ENCODE measurements at regions not wholly inside any gene's neighbourhood (a gene's known extent, or its start where the extent isn't known, plus 50 kb on each side); places are given as distances from the start of the nearest gene placed in this dataset.

DNA sequence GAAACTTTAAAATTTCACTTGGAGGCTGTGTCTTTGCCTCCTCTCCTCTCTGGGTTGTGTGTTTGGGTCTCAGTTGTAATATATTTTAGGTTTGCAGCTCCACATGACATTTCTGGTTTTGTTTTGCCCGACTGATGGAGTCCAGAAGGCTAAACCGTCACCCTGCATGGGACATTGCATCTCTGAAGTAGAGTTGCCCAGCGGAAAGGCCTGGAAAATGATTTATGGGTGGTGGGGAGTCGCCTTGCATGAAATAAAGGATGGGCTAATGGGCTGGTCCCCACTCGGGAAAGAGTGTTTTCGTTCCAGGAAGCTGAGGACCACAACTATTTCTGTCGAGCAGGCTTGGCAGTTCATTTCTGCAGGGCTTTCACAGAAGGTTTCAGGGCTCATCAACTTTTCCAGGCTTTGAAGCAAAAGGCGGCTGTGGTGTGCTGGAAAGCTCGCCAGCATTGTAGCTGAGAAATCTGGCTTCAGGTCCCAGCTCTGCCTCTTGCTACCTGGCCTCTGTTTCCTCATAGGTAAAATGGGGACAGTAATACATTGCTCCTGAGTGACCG lies 74.8 kb upstream of the GSC start:
- TF ChIP-seq, protein P1, sequence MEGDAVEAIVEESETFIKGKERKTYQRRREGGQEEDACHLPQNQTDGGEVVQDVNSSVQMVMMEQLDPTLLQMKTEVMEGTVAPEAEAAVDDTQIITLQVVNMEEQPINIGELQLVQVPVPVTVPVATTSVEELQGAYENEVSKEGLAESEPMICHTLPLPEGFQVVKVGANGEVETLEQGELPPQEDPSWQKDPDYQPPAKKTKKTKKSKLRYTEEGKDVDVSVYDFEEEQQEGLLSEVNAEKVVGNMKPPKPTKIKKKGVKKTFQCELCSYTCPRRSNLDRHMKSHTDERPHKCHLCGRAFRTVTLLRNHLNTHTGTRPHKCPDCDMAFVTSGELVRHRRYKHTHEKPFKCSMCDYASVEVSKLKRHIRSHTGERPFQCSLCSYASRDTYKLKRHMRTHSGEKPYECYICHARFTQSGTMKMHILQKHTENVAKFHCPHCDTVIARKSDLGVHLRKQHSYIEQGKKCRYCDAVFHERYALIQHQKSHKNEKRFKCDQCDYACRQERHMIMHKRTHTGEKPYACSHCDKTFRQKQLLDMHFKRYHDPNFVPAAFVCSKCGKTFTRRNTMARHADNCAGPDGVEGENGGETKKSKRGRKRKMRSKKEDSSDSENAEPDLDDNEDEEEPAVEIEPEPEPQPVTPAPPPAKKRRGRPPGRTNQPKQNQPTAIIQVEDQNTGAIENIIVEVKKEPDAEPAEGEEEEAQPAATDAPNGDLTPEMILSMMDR (IDR thresholded peaks at IDR 0.05; ENCODE audit: insufficient read depth, low read length, missing control alignments): no peak
- DNase-seq (ENCODE audit: low read depth, low spot score): no peak
- ChIA-PET CTCF (no interaction called here), POLR2A (no interaction called here)
- H3K4me3 ChIP-seq (ENCODE audit: low read depth, low read length): no peak overlapping the region

DNA sequence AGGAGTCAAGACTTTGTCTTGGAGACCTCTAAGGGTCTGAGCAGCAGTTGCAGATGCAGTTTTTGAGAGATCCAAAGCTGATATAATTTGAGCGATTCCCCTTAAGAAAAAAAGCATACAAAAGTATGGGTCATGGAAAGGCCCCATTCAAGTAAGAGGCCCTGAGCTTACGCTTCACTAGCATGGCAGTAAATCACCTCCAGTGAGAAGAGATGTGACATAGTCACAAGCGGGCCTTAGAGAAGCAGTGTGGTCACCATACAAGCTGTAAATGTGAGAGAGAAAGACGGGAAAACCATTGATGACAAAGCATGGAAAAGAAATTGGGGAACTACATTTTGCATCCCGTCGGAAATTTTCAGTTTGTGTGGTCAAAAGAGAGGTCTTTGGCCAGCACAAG lies 70.6 kb upstream of the GSC start:
- H3K4me3 ChIP-seq (ENCODE audit: low read depth, low read length): no peak overlapping the region
- POLR2A ChIA-PET: no interaction called here
- CTCF ChIA-PET: no interaction called here
- no peak for DNase-seq (ENCODE audit: low read depth, low spot score)
- TF ChIP-seq, protein P1 (IDR thresholded peaks at IDR 0.05; ENCODE audit: insufficient read depth, low read length, missing control alignments): no peak

DNA sequence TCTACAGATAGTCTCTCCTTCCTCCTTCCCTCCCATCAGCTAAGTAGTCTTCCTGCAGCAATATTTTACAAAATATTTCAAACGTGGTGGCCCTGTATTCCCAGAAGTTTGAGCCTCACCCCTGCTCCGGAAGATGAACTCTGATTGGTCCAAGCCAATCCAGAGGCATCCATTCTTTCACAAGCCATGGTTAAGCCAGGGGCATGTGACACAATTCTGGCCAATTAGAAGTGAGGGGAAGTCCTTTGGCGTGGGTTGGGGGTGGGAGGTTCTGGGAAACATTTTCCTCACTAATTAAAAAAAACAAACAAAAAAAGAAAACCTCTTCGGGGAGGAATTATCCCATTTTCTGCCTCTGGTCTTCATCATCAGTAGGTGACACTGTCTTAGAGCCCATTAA lies 69.4 kb upstream of the GSC start:
- no peak overlapping the region for H3K4me3 ChIP-seq (ENCODE audit: low read depth, low read length)
- TF ChIP-seq, protein P1 (IDR thresholded peaks at IDR 0.05; ENCODE audit: insufficient read depth, low read length, missing control alignments): no peak
- DNase-seq (ENCODE audit: low read depth, low spot score): no peak
- ChIA-PET POLR2A (no interaction called here), CTCF (no interaction called here)

DNA sequence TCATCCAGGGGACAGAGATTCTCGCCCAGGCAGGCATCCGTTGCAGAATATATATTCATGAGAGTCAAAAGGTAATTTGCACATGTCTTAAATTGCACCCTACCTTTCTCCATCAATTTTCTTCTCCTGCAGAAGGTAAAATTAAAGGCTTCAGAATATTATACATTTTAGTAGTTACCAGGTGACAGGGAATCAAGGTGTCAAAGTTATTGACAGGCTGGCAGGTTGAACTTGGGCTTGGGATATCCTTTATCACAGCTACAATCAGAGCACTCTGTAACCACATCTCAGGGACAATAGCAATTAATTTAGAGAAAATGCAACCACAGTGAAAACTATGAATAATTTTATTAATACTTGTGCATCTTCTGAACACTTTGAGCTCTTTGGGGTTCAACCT lies 66.9 kb upstream of the GSC start:
- ChIA-PET CTCF (no interaction called here), POLR2A (no interaction called here)
- no peak for DNase-seq (ENCODE audit: low read depth, low spot score)
- H3K4me3 ChIP-seq (ENCODE audit: low read depth, low read length): no peak overlapping the region
- TF ChIP-seq, protein P1 (IDR thresholded peaks at IDR 0.05; ENCODE audit: insufficient read depth, low read length, missing control alignments): no peak

DNA sequence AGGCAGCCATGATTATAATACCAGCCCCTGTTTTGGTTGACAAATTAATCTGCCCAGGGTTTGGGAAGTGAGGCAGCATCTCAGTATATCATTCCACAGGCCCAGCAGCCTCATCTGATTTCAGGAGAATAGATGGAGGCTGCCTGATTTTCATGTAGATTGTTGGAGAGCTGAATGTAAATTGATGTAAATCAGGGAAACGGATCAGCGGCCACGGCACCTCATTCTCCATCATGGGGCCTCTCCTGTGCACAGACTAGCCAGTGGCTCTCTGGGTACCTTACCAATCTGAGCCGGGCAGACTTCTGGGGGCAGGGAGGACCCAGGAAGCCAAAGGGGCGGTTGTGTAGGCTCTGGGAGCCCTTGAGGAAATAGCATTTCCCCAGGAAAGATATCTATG lies 63.7 kb upstream of the GSC start:
- no peak for DNase-seq (ENCODE audit: low read depth, low spot score)
- ChIA-PET CTCF (no interaction called here), POLR2A (no interaction called here)

DNA sequence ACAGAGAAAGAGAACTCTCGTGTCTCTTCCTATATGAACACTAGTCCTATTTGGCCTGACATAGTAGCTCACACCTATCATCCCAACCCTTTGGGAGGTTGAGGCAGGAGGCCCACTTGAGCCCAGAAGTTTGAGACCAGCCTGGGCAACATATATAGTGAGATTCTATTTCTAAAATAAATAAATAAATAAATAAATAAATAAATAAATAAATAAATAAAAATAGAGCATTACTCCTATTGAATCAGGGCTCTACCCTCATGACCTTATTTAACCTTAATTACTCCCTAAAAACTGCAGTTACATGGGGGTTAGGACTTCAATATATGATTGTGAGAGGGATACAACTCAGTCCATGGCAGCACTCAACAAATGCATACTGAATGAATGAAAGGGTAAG lies 61.2 kb upstream of the GSC start:
- H3K4me3 ChIP-seq (ENCODE audit: low read depth, low read length): no peak overlapping the region
- CTCF ChIA-PET: no interaction called here
- TF ChIP-seq, protein P1 (IDR thresholded peaks at IDR 0.05; ENCODE audit: insufficient read depth, low read length, missing control alignments): no peak
- DNase-seq (ENCODE audit: low read depth, low spot score): no peak
- POLR2A ChIA-PET: no interaction called here

More for the DNA sequence above, 63.7 kb upstream of the GSC start:
- H3K4me3 ChIP-seq (ENCODE audit: low read depth, low read length): no peak overlapping the region
- TF ChIP-seq, protein P1 (IDR thresholded peaks at IDR 0.05; ENCODE audit: insufficient read depth, low read length, missing control alignments): no peak
